ENCODE measurements at regions not wholly inside any gene's neighbourhood (a gene's known extent, or its start where the extent isn't known, plus 50 kb on each side); places are given as distances from the start of the nearest gene placed in this dataset.

DNA sequence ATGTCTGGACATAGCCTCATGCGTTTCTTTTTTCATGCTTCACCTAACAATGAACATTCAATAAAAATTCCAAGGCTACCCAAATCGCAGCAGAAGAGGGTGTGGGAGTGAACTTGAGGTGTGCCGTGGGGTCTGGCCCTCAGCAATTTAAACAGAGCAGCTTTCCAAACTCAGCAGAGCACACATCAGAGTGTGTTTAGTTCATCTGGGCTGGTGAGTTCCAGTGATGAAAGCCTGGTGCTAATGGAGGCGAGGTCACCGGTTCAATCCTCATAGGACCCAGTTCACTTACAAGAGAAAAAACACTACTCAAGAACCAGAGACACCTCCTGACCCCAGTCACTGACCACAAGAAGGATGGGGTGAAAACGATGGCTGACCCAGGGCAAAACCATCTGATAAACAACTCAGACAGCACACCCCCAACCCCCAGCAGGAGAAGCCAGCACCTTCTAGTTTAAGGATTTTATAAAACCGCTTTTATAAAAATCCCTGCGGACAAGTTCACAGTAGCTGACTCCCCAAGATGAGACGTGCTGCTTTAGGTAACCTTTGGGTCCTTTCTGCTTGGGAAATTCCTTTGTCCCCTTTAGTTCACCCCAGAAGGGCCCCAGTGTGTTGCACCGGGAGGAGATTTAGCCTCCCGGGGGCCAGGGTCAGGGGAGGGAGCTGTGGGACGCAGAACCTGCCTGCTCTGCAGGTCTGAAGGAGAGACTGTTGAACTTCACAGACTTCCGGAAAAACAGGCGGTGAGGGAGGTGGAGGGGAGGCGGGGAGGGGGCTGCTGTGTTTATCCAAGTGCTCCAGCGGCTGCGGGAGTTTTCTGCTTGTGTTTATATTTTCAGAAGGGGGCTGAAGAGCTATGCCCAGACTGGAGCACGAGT lies 152.7 kb upstream of the SOX11 start:
- no peak for DNase-seq (ENCODE audit: low read depth)

DNA sequence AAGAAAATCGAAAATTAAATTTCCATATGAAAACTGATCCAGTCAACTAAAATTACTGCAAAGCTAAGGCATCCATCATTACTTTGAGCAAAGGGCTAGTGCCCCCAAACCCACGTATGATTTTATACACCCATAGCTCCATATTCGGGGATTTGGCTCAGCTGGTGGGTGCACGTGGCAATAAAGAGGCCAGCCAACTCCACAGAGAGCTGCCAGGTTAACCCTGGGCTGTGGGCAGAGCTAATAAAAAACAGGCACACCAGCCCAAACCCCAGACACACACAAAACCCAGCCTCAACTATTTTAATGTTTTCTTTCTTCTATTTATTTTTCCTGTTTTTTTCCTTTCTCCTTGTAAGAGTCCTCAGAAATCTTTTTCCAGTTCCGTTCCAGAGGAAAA lies 151.3 kb upstream of the SOX11 start:
- DNase-seq (ENCODE audit: low read depth), result no peak

DNA sequence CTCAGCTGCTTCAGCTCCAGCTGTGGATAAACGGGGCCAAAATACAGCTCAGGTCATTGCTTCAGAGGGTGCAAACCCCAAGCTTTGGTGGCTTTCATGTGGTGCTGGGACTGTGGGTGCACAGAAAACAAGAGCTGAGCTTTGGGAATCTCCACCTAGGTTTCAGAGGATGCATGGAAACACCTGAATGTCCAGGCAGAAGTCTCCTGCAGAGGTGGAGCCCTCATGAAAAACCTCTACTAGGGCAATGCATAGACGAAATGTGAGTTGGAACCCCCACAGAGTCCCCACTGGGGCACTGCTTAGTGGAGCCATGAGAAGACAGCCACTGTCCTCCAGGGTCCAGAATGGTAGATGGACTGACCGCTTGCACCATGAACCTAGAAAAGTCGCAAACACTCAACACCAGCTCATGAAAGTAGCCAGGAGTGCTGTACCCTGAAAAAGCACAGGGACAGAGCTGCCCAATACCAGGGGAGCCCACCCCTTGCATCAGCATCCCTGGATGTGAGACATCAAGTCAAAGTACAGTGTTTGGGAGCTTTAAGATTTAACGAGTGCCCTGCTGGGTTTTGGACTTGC lies 147.9 kb upstream of the SOX11 start:
- DNase-seq (ENCODE audit: low read depth), result no peak

DNA sequence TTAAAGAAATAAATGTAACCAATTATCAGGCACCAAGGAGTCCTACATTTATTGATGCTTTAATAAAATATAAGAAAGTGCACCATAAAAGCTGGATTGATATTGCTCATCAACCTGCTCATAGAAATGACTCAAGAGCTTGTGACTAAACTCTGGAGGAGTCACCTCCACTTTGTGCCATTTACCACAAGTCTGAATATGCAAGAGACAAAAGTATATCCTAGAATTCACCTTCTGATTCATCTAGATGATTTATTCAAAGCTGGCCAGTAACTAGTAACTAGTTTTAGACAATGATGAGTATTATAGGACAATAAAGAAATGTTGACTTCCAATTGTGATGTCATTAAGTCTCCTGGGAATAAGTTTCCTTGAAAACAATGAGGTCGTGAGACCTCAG lies 146.0 kb upstream of the SOX11 start:
- DNase-seq (ENCODE audit: low read depth), result no peak

DNA sequence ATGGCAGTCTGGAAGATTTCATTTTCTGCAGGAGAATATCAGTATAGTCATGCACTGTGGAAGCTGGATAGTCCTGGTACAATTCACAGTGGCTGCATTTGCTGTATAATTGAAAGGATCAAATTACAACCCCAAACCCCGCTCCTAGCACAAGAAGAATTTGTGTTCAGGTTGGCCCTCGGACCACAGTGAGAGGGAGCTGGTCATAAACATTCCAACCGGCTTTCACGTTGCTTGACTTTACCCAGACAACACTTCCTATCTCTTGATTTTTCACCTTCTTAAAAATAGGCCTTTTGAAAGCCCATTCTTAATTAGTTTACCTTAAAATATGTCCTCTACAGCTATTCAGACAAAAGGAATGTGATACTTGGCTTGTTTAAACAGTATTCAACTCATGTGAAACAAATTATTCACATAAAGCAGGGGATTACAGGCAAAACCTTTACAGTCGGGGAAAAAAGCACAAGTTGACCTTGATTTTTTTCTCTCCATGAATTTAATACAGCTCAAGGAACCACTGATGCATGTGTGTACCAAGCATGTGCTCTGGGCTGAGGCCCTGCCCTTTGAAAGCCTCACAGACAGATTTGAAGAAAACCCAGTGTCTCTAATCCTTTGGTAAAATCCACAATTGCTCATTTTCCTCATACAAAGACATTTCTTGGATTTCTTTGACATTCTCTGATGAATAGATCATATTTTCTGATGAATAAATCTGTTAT lies 143.0 kb upstream of the SOX11 start:
- DNase-seq (ENCODE audit: low read depth), result no peak

DNA sequence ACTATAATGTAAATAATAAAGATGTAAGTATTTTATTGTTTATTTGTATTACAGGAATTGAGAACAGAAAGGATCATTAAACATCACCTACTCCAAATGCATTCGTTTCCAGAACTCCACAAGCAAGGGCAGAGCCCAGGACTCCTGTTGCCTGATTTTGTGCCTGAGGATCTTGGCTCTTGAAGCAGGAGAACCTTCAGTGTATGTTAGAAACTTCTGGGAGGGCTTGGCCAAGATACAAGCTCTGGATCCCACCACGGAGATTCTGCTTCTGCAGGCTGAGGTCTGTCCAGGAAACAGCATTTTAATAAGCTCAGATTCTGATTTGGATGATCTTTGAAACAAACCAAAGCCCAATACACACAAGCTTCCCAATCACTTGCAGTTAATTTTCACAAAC lies 142.4 kb upstream of the SOX11 start:
- no peak for DNase-seq (ENCODE audit: low read depth)

DNA sequence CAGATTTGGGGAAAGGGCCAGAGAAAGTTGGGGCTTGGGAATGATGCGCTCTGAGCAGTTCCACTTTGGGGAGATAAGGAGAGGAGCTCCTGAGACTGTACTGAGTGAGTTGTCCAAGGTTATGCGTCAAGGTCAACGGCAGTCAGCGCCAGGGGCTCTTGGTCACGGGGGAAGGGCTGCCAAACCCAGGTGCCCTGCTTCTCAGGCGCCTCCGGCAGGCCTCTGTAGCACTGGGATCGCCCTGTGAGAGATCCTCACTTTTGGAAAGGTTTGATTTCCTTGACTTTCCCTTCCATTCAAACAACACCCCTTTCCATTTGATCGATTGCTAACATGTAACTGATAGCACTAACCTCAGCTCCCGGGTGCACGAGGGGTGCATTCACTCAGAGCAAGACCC lies 136.5 kb upstream of the SOX11 start:
- DNase-seq (ENCODE audit: low read depth), result no peak

DNA sequence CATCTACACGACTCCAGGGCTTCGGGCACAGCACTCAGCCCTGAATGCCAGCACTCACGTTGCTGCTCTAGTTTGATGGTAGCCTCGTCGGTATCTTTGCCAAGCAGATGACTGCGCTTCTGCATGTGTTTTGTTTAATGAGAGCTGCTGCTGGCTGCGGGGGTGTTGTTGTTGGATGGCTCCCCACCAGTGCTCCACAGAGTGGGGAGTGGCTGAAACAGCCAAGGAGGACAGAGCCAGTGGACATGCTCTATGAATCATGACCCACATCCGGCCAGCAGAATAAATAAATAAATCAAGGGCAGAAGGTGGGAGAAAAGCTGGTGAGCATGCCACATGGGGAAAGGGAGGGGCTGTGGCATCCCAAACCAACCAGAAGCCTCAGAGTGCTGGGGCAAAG lies 131.2 kb upstream of the SOX11 start:
- DNase-seq (ENCODE audit: low read depth), result peak; percentile 19

DNA sequence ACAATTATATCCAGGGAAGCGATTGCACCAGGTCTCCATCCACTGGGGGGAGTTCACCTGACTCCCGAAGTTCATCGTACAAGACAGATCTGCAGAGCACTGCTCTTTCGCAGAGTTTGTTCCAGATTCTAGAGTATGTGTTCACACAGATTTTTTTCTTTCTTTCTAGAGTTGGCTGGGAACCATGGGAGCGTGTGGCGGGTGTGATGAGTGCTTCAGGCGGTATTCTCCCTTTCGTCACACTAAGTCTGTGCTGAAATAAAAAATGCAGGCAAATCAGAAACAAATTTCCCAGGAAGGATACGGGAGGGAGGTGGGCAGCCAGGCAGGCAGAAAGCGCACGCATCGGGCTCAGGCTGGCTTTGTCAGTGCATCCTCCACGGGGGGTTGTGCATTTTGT lies 129.8 kb upstream of the SOX11 start:
- no peak for DNase-seq (ENCODE audit: low read depth)

DNA sequence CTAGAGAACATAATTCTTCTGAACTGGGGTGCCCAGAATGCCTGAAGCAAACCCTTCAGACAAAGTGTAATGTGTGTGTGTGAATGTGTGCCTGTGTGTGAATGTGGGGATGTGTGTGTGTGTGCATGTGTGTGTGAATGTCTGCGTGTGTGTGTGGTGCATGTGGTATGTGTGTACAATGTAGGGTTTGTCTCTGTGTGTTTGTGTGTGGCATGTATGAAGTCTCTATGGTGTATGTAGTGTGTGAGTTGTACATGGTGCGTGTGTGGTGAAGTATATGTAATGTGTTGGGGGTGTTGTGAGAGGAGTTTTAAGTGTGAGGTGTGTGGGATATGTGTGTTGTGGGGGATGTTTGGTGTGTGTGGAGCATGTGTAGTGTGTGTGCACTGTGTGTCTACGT lies 129.3 kb upstream of the SOX11 start:
- DNase-seq (ENCODE audit: low read depth), result no peak

DNA sequence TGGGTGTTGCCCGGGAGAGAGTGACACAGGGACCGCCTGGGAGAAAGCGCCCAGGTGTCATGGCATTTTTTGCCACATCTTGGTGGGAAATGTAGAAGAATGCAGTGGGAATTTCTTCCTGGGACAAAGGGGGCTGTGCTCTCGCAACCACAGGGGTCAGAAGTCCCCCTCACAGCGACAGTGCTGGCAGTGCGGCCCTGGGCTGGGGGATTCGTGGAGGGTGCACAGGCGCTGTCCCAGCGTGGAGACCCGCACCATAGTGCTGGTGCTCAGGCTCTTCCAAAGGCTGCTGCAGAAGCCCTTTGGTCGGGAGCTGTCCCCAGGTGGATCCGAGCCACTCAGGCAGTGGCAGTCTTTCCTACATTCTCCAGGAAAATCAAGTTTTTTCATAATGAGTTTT lies 128.8 kb upstream of the SOX11 start:
- DNase-seq (ENCODE audit: low read depth), result no peak

DNA sequence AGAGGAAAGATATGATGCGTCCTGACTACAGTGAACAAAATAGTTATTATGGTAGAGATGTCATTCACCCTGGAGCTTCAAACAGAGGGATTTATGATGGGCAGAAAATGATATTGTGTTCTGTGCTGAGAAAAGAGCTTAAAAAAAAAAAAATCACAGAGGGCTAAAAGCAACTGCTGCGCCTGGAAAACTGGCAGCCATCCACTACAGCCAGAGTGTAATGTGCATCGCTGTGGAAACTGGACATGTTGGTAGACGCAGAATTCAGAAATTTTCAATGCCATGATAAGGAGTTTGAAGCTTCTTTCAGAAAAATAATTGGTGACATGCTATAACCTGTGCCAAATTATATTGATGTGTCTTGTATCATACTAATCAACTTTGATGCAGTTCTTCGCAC lies 122.9 kb upstream of the SOX11 start:
- no peak for DNase-seq (ENCODE audit: low read depth)

DNA sequence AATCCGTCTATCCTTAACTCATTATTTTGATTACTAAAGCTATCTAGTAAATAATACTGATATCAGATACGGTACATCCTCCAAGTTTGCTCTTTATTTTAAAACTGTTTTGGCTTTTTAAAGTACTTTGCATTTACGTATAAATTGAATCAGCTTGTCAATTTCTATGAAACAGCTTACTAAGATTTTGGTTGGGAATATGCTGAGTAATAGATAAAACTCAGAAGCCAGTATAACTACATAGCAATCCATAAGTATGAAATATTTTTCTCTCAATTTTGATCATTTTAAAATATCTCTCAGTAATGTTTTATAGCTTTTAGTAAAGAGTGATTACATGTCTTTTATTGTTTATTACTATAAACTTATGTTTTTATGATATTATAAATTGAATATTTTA lies 116.2 kb upstream of the SOX11 start:
- no peak for DNase-seq (ENCODE audit: low read depth)

DNA sequence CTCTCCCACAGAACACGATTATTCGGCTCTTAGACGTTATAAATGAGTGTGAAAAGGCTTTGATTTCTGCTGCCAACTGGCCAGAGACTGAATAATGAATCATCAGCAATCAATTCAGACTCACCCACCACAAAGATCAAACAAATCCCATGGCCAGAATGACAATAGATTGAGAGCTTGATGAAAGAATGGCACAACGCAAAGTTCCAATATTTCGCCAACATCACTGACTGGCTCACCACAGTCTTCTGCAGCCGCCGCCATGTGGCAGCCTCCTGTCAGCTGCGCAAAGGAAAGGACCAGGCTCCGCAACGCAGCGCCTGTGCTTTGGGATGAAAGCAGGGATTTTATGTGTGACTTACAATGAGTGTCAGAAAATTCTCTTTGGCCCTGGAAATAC lies 104.4 kb upstream of the SOX11 start:
- DNase-seq (ENCODE audit: low read depth), result no peak

DNA sequence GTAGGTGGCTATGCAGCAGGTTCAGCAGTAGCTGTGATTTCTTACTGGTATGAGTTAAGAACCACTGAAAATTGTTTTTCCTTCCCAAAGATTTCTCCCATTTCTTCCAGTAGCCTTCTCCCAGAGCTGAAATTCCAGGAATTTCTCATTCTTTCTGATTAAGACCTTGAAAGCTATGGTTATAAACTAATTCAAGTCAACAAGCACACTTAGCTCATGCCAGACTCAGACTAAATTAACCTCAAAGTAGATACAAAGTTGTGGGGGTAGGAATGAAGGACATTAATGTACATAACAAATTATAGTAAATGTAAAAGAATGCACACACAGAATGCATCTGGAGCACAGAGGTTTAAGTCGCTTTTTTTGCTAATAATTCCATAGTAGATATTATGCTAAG lies 103.6 kb upstream of the SOX11 start:
- DNase-seq (ENCODE audit: low read depth), result no peak

DNA sequence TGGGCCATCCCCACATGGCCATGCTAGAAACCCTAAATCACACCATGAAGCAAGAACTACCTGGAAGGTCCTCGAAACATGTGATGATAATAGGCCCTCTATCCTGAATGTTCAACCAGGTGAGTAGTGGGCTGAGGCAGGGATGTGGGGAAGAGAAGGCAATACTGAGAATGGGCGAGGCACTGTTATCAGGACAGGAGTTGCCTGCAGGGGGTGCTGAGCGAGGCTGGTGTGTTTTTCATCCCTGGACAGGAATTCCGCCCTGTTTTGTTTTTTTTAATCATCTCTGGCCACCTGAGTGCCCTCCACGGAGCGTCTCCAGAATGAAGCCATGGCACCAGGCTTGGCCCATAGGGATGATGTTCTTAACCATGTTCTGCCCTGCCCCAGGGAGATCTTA lies 103.0 kb upstream of the SOX11 start:
- DNase-seq (ENCODE audit: low read depth), result no peak

DNA sequence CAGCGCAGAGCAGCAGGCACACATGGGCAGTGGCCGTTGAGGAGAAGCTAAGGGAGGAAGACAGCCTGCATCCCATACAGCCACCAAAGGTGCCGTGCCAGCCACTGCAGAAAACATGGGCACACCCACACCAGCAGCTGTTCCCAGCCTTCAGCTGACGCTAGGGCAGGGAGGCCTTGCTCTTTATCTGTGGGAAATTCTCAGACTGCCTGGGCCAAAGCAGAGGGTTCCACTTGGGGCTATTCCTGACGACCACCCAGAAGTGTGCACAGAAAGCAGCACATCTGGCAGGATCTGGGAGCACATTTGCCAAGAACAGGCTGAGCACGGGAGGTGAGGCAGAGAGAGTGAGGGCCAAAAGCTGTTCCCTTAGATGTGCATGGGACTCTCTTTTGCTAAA lies 101.3 kb upstream of the SOX11 start:
- DNase-seq (ENCODE audit: low read depth), result no peak

DNA sequence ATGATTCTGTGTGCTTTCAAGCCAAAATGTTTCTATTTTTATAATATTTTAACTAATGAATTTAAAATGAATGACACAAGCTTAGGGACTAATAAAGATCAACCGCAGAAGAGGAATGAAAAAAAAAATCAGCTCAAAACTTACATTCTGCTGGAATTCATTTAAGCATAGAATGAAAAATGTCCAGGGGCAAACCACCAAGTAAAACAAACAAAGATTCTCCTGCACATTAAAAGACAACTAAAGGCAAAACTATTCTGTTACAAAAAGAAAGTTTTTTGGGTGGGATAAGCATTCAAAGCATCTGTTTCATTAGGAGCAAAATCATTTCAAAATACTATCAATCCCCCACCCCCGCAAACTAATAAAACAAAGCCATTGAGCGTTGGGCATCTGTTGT lies 99.3 kb upstream of the SOX11 start:
- no peak for DNase-seq (ENCODE audit: low read depth)

DNA sequence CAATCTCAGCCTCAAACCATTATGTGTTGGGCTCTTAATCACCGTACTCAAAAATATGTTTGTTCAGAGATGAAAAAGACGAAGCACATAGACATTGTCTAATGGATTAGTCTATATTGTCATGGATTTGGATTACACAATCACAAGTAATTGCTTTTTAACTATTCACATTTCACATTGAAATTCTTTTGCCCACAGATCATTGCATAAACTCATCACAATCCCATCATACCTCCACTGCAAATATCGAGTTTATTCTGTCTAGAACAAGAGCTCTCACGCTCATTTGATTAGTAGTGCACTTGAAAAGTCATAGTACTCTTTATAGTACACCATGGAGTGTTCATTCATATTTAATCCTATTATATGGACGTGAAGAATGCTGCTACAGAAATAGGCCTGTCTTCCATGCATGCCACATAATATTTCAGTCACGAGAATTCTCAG lies 97.9 kb upstream of the SOX11 start:
- DNase-seq (ENCODE audit: low read depth), result no peak

DNA sequence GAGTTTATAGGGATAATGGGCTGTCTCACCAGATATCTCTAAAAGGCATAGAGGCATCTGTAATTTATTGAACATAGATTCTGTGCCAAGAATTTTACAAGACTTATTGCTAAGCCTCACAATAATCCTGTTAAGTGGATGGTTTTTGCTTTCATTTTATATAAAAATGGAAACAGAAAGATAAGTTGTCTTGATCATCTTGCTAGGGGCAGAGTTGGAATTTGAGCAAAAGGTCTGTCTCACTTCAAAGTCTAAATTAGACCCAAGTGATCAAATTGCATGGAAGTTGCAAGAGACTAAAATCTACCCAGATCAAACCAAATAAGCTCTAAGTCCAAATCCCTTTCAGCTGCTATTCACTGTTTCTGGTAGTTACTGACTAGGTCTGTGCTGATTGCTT lies 95.3 kb upstream of the SOX11 start:
- DNase-seq (ENCODE audit: low read depth), result no peak

DNA sequence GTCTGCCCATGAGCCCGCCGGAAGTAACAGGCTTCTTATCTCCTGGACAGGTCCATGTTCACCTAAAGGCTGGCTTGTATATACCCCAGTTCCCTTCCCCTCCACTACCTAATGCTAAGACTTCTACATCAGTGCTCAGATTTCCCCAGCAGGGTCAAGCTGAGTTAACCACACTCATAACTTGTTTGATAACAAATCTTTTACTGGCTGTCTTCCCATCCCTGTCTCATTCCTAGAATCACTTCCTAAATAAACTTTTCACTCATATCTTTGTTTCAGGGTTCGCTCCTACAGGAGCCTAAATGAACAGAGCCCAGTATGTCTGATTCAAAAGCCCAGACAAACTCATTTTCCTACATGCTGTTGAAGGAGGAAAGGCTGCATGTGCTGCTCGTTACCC lies 94.0 kb upstream of the SOX11 start:
- no peak for DNase-seq (ENCODE audit: low read depth)

DNA sequence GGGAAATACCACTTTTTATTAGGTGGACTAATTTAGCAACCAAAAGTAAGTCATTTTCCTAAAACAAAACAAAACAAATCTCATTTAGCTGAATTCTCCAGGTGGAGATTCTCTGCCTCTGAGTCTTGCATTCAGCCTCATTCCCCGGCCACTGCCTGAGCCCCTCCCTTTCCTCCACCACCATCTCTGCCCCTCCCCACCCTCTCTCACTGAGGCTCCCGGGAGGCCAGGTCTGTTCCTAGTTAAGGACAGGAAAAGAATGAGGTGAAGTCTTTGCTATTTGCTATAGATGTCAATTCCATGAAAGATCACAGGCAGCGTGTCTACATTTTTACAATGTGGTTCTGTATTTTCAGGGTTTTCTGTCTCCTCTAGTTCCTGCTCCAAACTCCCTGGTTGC lies 83.0 kb upstream of the SOX11 start:
- no peak for DNase-seq (ENCODE audit: low read depth)

DNA sequence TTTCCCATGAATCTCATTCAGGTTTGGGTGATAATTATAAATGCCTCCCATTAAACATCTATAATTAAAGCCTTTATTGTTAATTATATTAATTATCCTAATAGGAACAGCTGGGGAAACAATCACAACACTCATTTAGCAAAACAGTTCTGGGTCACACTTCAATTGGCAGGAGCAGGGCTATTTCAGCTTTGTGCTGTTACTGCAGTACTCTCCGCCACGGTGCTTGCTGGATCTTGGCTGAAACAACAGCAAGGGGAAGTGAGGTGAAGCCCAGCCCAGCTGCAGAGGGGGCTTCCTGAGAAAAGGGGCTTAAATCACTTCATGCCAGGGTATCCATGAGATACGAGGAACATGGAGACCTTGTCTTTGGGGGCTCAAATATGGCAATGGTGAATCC lies 79.5 kb upstream of the SOX11 start:
- no peak for DNase-seq (ENCODE audit: low read depth)
